Femur (tissue), 1 donor: ENCODE measurements at regions not wholly inside any gene's neighbourhood (a gene's known extent, or its start where the extent isn't known, plus 50 kb on each side); places are given as distances from the start of the nearest gene placed in this dataset.

Experiments
- DNase-seq: peaks from one replicate; pipeline ENCODE4 v3.0.0-alpha.2; 2017

DNA sequence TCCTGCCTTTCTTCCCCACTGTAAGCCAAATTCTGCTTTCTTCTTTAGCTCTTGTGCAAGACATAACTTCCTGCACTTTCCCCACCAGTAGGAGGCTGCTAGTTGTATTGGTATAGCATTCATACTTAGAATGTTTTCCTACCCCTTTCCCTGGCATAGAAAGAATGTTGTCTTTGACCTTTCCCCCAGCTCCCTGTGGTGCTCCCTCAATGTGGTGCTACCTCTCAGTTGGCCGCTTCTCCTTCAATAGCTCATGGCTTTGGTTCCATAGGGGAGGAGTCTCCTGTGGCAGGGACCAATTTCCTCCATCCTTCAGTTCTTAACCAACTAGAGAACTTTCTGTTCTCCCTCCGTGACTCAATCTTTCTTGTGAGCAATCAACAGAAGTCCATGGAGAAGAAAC, 67.5 kb upstream of the AKAP13 start:
- no peak for DNase-seq

DNA sequence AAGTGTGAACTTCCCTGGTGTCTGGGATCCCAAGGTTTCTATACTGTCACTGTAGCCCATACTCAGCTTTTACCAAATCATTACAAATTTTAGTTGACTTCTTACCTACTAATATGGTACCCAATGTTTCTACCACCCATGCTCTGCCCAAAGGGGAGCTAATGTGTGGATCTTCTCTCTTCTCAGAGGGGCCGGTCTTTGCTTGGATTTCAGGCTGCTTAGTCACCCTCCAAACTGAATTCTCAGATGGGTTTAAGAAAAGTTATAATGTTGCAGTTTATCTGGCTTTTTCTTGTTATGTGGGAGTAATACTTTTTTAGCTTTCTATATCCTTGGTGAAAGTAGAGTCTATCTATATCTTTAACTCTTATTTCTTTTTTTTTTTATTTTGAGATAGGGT, 67.1 kb upstream of the AKAP13 start:
- DNase-seq, result no peak

GRCh38 chr15:85314146-85314545, 66.3 kb upstream of the AKAP13 start:
- no peak for DNase-seq

DNA sequence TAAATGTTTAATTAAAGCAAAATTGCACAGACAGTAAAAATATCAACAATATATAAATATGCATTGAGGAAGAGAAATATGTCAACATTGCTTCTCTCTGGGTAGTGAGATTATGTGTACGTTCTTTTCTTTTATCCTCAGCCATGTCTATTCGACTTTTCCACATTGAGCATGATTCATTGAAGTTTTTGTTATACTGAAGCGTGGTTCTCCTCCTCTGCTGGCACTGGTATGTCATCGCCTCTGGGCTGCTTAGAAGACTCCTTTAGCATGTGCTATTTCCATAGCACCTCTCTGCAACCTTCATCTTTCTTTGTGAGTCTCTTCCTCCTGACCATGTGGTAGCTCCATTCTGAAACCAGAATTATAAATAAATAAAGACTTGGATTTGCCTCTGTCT, 65.8 kb upstream of the AKAP13 start:
- DNase-seq, result no peak

DNA sequence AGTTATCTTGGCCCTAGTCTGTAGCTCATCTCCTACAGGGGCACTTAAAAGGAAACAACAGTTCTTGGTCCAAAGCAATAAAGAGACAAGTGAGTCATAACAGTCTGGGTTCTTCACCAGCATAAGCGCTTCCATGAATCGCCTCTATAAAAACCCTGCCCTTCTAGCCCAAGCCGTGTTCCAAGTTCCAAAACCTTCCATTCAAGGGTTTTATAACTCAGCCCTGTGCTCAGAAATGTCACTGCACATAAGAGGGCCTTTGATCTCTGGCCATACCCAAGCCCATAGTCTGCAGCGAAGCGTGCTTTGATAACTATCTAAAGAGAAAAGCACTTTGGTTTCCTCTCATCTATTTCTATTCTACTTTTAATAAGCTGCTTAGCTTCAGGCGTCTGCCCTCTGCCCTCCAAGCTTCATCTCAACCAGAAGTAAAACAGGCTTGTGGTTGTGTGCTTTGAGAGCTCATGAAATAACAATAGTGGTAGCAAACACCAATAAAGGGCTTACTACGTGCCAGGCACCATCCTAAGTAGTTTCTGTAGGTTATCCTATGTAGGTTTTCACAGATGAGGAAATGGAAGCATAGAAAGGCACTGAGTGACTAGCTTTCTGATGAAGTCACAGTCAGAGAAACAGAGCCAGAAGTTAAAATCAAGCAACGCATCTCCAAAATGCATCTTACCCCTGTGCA, 64.0 kb upstream of the AKAP13 start:
- no peak for DNase-seq

- no peak for DNase-seq
Observed at GRCh38 chr15:85318048-85318731, 62.2 kb upstream of the AKAP13 start.

- DNase-seq, result no peak
Observed at GRCh38 chr15:85318732-85319076, 61.7 kb upstream of the AKAP13 start.

DNA sequence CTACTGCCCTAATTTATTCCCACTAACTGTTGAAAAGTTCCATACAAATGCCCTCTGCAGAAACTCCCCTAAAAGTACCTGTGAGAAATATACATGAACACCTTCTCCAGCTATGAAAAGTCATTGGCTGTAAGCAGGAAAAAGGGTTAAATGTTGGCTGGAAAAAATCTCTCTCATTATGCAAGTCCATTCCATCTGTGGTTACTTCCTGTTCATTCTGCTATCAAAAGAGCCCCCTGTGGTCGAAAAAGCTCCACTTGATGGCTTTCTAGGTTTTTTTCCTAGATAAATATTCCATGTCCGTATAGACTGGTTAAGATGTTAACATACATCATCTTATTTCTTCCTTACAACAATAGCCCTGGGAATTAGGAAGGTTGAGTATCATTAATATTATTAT, 56.2 kb upstream of the AKAP13 start:
- DNase-seq, result no peak

- DNase-seq, result no peak
Observed at GRCh38 chr15:85325834-85326233, 54.6 kb upstream of the AKAP13 start.

DNA sequence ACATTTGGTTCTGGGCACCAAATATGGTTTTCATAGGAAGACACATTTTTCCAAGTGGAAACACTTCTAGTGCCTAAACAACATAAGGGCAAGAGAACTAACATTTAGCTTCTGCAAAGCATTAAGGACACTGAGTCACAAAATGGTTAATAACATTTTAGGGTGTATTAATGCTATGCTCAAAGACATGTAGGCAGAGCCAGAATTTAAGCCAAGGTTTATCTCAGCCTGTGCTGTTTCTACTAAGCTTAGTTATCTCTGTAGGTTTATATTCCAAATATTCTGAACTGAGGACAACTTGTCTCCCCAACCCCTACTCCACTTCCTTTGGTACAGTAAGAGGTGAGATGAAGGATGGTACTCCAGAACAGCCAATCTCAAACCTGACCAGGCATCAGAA, 54.1 kb upstream of the AKAP13 start:
- DNase-seq, result no peak

DNA sequence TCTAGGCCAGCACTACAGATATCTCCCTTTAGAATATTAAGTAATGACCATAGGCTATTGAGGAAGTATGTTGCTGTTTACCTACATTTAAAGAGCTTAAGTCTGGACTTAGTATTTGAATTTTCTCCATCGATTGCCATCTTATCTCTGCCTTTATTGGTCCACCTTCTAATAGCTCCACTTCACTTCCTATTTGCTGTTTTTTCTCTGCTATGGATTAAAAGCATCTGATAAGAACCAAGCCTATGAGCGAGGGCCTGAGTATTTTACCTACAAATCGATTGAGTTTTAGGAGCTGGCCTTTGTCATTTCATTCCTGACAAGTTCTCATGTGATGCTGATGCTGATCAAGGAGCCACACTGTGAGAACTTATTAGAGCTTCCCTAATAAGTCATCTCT, 52.6 kb upstream of the AKAP13 start:
- no peak for DNase-seq

DNA sequence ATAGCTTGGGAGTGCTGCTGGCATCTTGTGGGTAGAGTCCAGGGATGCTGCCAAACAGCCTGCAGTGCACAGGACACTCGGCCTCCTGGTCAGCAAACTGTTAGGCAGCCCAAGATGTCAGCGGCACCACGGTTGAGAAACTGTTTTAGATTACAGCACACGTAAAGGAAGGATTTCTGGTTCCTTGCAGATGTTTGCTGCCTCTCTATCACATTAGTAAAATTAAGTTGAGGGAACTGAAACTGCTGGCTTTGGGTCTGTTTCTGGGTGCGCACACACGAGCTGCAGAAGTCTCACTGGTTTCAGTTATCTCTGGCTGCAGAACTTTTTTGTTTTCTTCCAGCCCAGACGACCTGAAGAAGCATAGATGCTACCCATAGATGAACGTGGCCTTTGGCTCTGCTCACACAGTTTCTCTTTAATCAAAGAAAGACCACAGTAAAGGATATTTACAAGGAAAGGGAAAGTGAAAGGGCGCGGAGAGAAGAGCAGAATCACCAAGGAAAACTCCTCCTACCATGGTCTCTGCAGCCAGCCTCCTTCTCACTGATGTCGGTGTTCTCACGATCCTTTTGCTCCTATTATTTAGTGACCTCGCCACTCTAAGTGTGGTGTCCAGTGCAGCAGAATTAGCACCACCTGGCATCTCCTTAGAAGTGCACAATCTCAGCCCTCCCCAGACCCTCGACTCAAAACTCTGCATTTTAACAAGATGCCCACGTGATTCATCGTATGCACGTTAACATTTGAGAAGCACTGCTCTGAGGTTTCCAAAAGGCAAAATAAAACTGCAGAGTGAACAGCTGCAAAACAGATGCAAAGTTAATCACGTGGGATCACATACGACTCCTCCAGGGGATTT, 50.6 kb upstream of the AKAP13 start:
- peak; percentile 53 for DNase-seq
